ENCODE measurements at regions not wholly inside any gene's neighbourhood (a gene's known extent, or its start where the extent isn't known, plus 50 kb on each side); places are given as distances from the start of the nearest gene placed in this dataset.

DNA sequence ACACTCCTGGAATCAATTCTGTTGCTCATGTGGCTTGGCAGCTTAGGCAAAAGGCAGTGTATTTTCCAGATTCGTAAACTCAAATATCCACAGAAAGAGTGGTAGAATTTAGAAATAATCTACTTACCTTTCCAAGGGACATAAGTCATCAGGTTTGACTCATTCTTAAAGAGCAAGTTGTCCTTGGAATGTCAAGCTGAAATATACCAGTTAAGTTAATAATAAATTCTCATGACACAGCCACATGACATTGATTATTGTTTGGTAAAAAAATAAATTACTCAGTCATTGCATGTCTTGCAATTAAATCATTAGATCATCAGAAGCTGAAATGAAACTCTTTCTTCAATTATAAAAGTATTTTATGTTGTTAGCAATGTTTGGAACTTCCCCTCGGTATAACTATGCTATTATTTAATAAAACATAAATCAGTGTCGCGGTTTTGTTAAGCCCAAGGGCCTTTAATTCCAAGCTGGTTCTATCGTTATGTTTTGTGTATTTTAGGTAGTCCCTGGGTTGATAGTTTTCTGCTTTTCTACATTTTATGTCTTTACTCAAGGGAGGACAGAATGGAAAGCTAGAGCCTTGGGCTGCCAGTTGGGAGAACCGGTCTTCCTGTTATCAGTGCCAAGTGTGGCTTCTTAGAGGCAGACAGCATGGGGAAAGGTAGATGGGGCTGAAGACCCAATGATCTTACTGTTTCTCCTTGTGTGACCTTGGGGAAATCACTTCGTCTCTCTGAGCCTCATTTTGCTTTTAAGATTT is 79.3 kb upstream of the PRLR start:
- no peak overlapping the region for H3K27ac ChIP-seq (ENCODE audit: low read length)
- H3K4me1 ChIP-seq (ENCODE audit: insufficient read depth, low read length) = peaks cover 4% of the 10 kb centered on the region; the same call in 1 of the 2 replicates
- no peaks in the 10 kb centered on the region for H3K9me3 ChIP-seq (ENCODE audit: insufficient read depth, low read depth, low read length)
- no peaks in the 10 kb centered on the region for H3K36me3 ChIP-seq (ENCODE audit: insufficient read depth, low read depth, low read length)
- no peak overlapping the region for H3K4me3 ChIP-seq (ENCODE audit: low read length)
- no peaks in the 10 kb centered on the region for H3K27me3 ChIP-seq (ENCODE audit: insufficient read depth, low read length)
- no peak overlapping the region for H3K9ac ChIP-seq (ENCODE audit: low read depth, low read length)

DNA sequence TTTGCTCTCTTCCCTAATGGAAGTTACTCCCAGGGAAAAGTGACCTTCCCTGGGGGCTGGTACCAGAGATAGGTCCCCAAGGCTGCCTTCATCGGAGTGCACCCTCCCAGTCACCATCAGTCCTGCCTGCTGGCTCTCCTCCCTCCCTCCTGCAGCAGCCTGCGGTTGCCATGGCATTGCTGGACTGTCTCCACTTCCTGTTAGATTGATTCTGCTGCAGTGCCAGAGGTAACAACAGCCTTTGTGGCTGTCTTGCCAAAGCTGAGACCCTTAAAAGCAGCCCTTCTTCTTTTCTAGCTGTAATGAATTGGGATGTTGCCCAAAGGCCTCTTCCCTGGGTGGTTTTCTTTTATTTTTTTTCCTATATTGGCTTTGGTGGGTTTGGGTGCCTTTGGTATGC is 78.1 kb upstream of the PRLR start:
- no peak overlapping the region for H3K27ac ChIP-seq (ENCODE audit: low read length)
- no peaks in the 10 kb centered on the region for H3K9me3 ChIP-seq (ENCODE audit: insufficient read depth, low read depth, low read length)
- H3K36me3 ChIP-seq (ENCODE audit: insufficient read depth, low read depth, low read length) = no peaks in the 10 kb centered on the region
- H3K27me3 ChIP-seq (ENCODE audit: insufficient read depth, low read length) = no peaks in the 10 kb centered on the region
- H3K4me1 ChIP-seq (ENCODE audit: insufficient read depth, low read length) = peaks cover 4% of the 10 kb centered on the region; the same call in 1 of the 2 replicates
- no peak overlapping the region for H3K4me3 ChIP-seq (ENCODE audit: low read length)
- H3K9ac ChIP-seq (ENCODE audit: low read depth, low read length) = no peak overlapping the region

DNA sequence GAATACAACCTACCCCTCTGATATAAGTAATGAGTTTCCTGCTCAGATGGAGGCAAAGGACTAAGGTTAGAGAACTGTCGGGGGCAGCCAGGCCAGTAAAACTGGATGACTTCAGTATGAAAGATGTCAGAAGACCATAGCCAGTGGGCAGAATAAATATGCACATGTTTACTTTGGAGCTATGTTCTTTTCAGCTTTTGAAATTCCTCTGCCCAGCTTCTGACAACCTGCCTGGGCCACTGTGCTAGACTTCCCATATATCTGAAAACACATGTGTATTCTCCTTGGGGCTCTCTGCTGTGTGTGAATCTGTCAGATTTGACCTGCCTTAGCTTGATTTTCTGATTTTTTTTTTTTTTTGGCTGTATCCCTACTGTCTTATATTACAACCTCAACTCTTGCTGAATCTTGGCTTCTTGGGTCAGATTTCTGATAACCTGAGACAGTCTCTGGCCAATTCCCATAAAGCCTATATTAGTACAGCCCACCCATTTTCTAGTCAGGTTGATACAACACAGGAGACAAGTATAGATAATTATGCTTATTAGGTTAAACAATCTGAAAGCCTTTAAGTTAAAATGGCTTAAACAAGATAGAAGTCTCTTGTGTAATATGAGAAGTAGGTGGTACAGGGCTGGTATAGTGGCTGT is 76.6 kb upstream of the PRLR start:
- no peaks in the 10 kb centered on the region for H3K9me3 ChIP-seq (ENCODE audit: insufficient read depth, low read depth, low read length)
- H3K4me1 ChIP-seq (ENCODE audit: insufficient read depth, low read length) = peaks cover 4% of the 10 kb centered on the region; the same call in 1 of the 2 replicates
- H3K27ac ChIP-seq (ENCODE audit: low read length) = no peak overlapping the region
- H3K27me3 ChIP-seq (ENCODE audit: insufficient read depth, low read length) = no peaks in the 10 kb centered on the region
- H3K4me3 ChIP-seq (ENCODE audit: low read length) = no peak overlapping the region
- no peak overlapping the region for H3K9ac ChIP-seq (ENCODE audit: low read depth, low read length)
- no peaks in the 10 kb centered on the region for H3K36me3 ChIP-seq (ENCODE audit: insufficient read depth, low read depth, low read length)

DNA sequence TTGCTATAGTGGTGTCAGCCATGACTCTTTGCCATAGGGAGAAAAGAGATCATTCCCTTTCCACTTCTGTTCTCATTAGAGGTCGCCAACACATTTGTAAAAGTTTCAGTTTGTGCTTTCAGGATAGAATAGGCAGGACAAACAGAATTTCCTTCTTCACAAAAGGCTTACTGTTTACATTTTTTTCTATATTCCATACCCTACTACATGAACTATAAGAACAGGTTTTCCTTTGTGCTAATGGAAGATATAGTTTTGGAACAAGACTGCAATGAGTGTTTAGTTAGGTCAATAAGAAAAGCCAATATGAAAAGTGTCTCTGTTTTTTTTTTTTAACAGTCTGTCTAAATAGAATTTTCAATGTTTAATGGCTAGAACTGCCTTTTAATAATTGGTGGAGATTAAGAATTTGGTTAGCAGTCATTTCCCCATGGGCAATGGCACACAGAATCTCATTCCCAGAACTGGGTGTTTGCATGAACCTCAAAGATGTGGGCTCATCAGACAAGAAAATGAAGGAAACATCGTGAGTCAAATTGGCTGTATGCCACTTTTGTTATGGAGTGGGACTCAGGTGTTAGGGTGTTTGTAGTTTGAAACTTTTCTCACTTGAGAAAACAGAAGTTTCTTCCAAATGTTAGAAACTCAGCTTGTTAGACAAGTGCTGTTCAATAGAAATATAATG is 75.2 kb upstream of the PRLR start:
- H3K27me3 ChIP-seq (ENCODE audit: insufficient read depth, low read length) = no peaks in the 10 kb centered on the region
- no peak overlapping the region for H3K27ac ChIP-seq (ENCODE audit: low read length)
- H3K9ac ChIP-seq (ENCODE audit: low read depth, low read length) = no peak overlapping the region
- no peaks in the 10 kb centered on the region for H3K36me3 ChIP-seq (ENCODE audit: insufficient read depth, low read depth, low read length)
- no peaks in the 10 kb centered on the region for H3K9me3 ChIP-seq (ENCODE audit: insufficient read depth, low read depth, low read length)
- H3K4me3 ChIP-seq (ENCODE audit: low read length) = no peak overlapping the region
- peaks cover 4% of the 10 kb centered on the region; the same call in 1 of the 2 replicates for H3K4me1 ChIP-seq (ENCODE audit: insufficient read depth, low read length)

DNA sequence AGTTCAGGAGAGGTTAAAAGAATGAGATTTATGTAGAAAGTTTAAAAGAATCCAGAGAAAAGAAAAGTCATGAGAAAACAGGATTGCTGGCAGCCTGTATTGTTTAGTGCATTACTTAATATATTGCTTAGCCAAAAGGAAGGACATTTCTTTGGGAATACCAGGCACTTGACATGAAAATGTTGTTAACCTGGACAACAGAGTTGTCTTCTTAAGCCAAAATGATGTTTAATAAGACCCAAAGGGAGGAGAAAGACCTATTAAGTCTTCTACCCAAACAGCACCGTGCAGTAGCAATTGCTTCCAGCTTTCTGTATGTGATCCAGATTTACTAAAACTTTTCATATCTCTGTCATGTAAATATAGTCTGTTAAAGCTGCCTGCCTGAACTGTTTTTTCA is 74.0 kb upstream of the PRLR start:
- Histone ChIP-seq H3K4me1 (ENCODE audit: insufficient read depth, low read length) (peaks cover 4% of the 10 kb centered on the region; the same call in 1 of the 2 replicates), H3K36me3 (ENCODE audit: insufficient read depth, low read depth, low read length) (no peaks in the 10 kb centered on the region), H3K27ac (ENCODE audit: low read length) (no peak overlapping the region), H3K4me3 (ENCODE audit: low read length) (no peak overlapping the region), H3K27me3 (ENCODE audit: insufficient read depth, low read length) (no peaks in the 10 kb centered on the region), H3K9me3 (ENCODE audit: insufficient read depth, low read depth, low read length) (no peaks in the 10 kb centered on the region; the same call in 1 of the 2 replicates), H3K9ac (ENCODE audit: low read depth, low read length) (no peak overlapping the region)

DNA sequence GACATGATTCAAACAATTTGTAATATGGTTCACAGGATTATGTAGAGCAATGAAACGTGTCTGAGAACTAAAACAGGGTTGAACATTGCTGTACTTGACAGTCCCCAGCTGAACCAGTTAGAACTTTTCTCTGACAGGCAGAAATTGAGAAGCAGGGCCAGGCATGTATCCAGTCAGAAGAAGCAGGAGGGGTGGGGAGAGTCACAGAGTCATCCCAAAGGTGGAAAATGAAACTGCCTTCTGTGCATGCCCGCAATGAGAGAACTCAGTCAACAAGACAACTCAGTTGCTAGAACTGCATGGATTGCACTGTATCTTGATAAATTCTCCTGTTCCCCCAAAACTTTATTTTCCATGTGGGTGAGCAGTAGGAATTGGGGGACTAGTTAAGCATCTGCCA is 72.9 kb upstream of the PRLR start:
- H3K9ac ChIP-seq (ENCODE audit: low read depth, low read length) = no peak overlapping the region
- H3K9me3 ChIP-seq (ENCODE audit: insufficient read depth, low read depth, low read length) = no peaks in the 10 kb centered on the region; the same call in 1 of the 2 replicates
- H3K4me3 ChIP-seq (ENCODE audit: low read length) = no peak overlapping the region
- H3K36me3 ChIP-seq (ENCODE audit: insufficient read depth, low read depth, low read length) = no peaks in the 10 kb centered on the region
- H3K27me3 ChIP-seq (ENCODE audit: insufficient read depth, low read length) = no peaks in the 10 kb centered on the region
- H3K4me1 ChIP-seq (ENCODE audit: insufficient read depth, low read length) = no peaks in the 10 kb centered on the region
- no peak overlapping the region for H3K27ac ChIP-seq (ENCODE audit: low read length)

DNA sequence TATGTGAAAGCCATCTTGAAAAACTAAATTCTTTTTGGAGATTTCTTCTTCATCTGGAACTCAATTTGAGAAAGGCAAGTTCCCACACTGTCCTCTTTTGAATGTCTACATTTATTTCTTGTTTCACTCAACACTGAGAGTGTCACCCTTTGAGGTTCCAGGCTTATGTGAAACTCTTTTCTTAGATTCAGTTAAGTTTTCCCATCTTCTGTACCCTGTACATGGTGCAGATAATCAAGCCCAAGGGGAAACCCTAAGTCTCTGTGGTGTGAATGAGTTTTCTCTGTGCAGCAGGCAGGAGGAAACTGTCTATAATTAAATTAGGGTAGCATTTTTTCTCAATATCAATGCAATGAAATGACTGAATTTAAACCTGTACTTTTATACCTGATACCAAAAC is 72.3 kb upstream of the PRLR start:
- no peak overlapping the region for H3K4me3 ChIP-seq (ENCODE audit: low read length)
- no peaks in the 10 kb centered on the region for H3K27me3 ChIP-seq (ENCODE audit: insufficient read depth, low read length)
- no peak overlapping the region for H3K9ac ChIP-seq (ENCODE audit: low read depth, low read length)
- H3K9me3 ChIP-seq (ENCODE audit: insufficient read depth, low read depth, low read length) = no peaks in the 10 kb centered on the region; the same call in 1 of the 2 replicates
- no peaks in the 10 kb centered on the region for H3K4me1 ChIP-seq (ENCODE audit: insufficient read depth, low read length)
- no peaks in the 10 kb centered on the region for H3K36me3 ChIP-seq (ENCODE audit: insufficient read depth, low read depth, low read length)
- H3K27ac ChIP-seq (ENCODE audit: low read length) = no peak overlapping the region

DNA sequence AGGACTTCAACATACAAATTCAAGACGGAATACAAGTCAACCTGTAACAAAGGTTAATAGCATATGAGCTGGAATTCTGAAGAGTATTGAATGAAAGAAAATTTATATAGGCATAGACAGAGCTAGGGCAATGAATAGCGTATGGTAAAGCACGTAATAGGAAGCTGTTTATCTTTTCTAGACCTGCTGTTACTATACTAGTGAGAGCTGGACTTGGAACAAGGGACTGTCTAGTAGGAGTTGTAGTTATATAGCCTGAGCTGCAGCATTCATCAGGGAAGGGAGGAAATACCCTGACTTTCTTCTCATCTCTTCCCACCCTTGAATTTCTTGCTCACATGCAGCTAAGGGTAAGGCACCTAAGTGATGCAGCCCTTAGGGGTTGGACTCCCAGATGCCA is 67.5 kb upstream of the PRLR start:
- no peaks in the 10 kb centered on the region for H3K27me3 ChIP-seq (ENCODE audit: insufficient read depth, low read length)
- H3K9me3 ChIP-seq (ENCODE audit: insufficient read depth, low read depth, low read length) = peaks cover 2% of the 10 kb centered on the region
- H3K4me3 ChIP-seq (ENCODE audit: low read length) = no peak overlapping the region
- H3K9ac ChIP-seq (ENCODE audit: low read depth, low read length) = no peak overlapping the region
- H3K27ac ChIP-seq (ENCODE audit: low read length) = no peak overlapping the region
- no peaks in the 10 kb centered on the region for H3K4me1 ChIP-seq (ENCODE audit: insufficient read depth, low read length)
- no peaks in the 10 kb centered on the region for H3K36me3 ChIP-seq (ENCODE audit: insufficient read depth, low read depth, low read length)

DNA sequence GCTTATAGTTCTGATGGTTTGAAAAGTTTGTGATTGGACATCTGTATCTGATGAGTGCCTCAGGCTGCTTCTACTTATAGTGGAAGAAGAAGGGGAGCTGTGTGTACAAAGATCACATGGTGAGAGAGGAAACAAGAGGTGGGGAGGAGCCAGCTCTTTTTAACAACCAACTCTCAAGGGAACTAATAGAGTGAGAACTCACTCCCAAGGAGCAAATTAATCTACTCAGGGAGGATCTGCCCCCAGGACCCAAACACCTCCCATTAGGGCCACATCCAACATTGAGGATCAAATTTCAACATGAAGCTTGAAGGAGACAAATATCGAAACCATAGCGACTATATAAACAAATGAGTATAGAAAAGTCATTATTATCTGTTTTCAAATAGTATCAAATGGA is 64.7 kb upstream of the PRLR start:
- no peak overlapping the region for H3K4me3 ChIP-seq (ENCODE audit: low read length)
- peaks cover 8% of the 10 kb centered on the region for H3K9me3 ChIP-seq (ENCODE audit: insufficient read depth, low read depth, low read length)
- no peaks in the 10 kb centered on the region for H3K27me3 ChIP-seq (ENCODE audit: insufficient read depth, low read length)
- H3K9ac ChIP-seq (ENCODE audit: low read depth, low read length) = no peak overlapping the region
- no peaks in the 10 kb centered on the region for H3K4me1 ChIP-seq (ENCODE audit: insufficient read depth, low read length)
- no peaks in the 10 kb centered on the region for H3K36me3 ChIP-seq (ENCODE audit: insufficient read depth, low read depth, low read length)
- H3K27ac ChIP-seq (ENCODE audit: low read length) = no peak overlapping the region

DNA sequence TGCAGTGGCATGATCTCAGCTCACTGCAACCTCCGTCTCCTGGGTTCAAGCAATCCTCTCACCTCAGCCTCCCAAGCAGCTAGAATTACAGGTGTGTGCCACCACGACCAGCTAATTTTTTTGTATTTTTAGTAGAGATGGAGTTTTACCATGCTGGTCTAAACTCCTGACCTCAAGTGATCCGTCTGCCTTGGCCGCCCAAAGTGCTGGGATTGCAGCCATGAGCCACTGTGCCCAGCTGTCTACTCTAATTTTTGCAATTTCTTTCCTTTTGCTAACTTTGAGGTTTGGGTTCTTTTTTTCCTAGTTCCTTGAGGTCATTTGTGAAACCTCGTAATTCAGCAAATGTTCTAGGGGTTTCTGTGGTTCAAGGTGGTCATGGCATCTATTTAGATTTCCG is 63.7 kb upstream of the PRLR start:
- Histone ChIP-seq H3K36me3 (ENCODE audit: insufficient read depth, low read depth, low read length) (no peaks in the 10 kb centered on the region), H3K9ac (ENCODE audit: low read depth, low read length) (no peak overlapping the region), H3K27ac (ENCODE audit: low read length) (no peak overlapping the region)

DNA sequence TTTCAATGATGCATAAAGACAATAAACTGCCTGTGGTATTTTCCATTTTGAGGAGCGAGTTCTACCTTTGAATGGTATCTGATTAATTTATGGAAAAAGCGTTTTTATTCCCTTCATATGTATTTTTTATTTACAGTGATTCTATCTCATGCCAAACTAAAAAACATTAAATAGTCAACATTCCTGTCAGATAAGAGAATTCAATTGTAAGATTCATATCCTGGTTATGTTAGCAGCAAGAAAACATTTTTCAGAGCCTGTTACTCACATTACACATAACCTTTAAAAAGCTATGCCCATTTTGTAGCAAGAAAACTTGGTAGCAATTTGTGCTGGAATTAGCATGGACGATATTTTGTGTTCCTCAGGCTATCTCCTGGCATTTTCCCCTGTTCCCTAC is 55.1 kb upstream of the PRLR start:
- no peaks in the 10 kb centered on the region for H3K36me3 ChIP-seq (ENCODE audit: insufficient read depth, low read depth, low read length)
- no peaks in the 10 kb centered on the region for H3K27me3 ChIP-seq (ENCODE audit: insufficient read depth, low read length)
- no peak overlapping the region for H3K27ac ChIP-seq (ENCODE audit: low read length)
- peaks cover 35% of the 10 kb centered on the region for H3K9me3 ChIP-seq (ENCODE audit: insufficient read depth, low read depth, low read length)
- no peaks in the 10 kb centered on the region for H3K4me1 ChIP-seq (ENCODE audit: insufficient read depth, low read length)
- H3K4me3 ChIP-seq (ENCODE audit: low read length) = no peak overlapping the region
- H3K9ac ChIP-seq (ENCODE audit: low read depth, low read length) = no peak overlapping the region

More for the DNA sequence above, 63.7 kb upstream of the PRLR start:
- no peak overlapping the region for H3K4me3 ChIP-seq (ENCODE audit: low read length)
- no peaks in the 10 kb centered on the region for H3K27me3 ChIP-seq (ENCODE audit: insufficient read depth, low read length)
- no peaks in the 10 kb centered on the region for H3K4me1 ChIP-seq (ENCODE audit: insufficient read depth, low read length)
- peaks cover 8% of the 10 kb centered on the region for H3K9me3 ChIP-seq (ENCODE audit: insufficient read depth, low read depth, low read length)

DNA sequence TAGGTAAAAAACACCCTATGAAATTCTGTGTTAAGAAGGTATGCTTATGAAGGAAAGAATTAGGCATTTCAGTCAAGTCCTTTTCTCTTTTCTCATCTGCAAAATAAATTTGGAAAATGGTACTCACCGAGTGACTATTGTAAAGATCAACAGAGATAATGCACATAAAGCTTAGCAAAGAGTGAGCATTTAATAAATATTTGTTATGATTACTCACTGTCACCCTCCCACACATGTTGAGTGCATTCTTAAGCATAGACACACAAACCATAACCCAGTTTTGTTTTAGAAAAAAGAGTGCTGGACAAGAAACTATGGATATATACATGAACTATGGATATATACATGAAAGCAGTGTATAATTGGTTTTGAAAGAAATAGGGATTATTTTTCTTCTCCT is 54.7 kb upstream of the PRLR start:
- Histone ChIP-seq H3K4me1 (ENCODE audit: insufficient read depth, low read length) (no peaks in the 10 kb centered on the region), H3K27me3 (ENCODE audit: insufficient read depth, low read length) (no peaks in the 10 kb centered on the region), H3K27ac (ENCODE audit: low read length) (no peak overlapping the region), H3K4me3 (ENCODE audit: low read length) (no peak overlapping the region), H3K36me3 (ENCODE audit: insufficient read depth, low read depth, low read length) (no peaks in the 10 kb centered on the region), H3K9ac (ENCODE audit: low read depth, low read length) (no peak overlapping the region), H3K9me3 (ENCODE audit: insufficient read depth, low read depth, low read length) (peaks cover 35% of the 10 kb centered on the region)

All from iPS-20b (cell line).